NCI-H526 treated with DMSO at 0.1 percent for 48 hours (cell line): ENCODE measurements at regions not wholly inside any gene's neighbourhood (a gene's known extent, or its start where the extent isn't known, plus 50 kb on each side); places are given as distances from the start of the nearest gene placed in this dataset.
A peak's percentile ranks its signal among the peaks of the same experiment; 100 is the strongest.

Experiments
- DNase-seq: peaks from one replicate; lab custom pipeline; 2025; lab: John Stamatoyannopoulos, UW

- no peak for DNase-seq
These were observed 233.8 kb upstream of the UGT8 start for GRCh38 chr4:114364857-114365256.

DNA sequence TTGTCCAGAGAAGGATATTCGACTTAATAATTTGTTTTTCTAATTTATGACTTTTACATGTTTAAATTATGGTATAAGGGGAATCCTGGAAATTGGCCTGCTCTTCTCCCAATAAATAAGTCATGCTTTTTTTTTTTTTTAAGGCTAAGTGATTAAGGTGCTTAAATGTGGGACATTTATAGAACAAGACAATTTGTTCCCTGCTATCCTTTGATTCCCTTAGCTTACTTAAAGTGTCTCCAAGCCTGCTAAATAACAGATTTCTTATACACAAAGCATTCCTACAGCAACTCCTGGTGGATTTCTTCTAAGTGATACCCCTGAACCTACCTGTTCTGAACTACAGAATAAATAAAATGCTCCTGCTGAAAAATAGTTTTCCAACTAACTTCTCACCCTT is 233.0 kb upstream of the UGT8 start:
- DNase-seq, result no peak

DNA sequence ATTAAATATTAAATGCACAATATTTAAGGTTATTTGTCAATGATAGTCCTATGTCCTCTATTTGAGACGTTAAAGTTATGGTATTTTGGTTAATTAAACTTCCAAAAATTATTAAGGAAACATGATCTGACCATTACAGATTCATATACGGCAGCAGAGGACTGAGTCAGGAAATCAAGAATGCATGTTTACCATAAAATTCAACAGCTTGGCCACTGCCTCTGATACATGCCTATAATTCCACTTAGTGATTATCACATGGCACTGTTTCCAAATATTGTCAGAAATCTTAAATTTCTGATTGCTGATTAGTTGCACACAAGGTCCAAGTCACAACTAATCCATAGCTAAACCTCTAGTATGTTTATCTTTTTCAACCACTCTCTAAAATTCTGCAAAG is 232.2 kb upstream of the UGT8 start:
- no peak for DNase-seq

DNA sequence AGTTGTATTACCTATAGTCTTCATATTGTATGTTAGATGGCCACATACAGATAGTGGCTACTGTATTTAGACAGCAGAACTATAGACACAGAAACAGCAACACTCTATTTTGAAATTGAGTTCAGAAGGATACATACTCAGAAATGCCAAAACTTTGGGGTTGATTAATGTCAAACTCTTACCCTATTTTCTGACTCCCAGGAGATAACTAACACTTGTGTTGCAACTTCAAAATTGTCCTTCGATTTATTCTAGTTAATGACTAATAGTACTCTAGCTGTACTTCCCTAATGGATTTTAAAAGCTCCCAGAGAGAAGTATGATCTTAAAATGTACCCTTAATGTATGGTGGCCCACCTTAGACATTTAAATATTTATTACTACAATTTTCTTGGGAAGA is 229.9 kb upstream of the UGT8 start:
- no peak for DNase-seq

GRCh38 chr4:114373508-114373907 is 225.1 kb upstream of the UGT8 start:
- no peak for DNase-seq

DNA sequence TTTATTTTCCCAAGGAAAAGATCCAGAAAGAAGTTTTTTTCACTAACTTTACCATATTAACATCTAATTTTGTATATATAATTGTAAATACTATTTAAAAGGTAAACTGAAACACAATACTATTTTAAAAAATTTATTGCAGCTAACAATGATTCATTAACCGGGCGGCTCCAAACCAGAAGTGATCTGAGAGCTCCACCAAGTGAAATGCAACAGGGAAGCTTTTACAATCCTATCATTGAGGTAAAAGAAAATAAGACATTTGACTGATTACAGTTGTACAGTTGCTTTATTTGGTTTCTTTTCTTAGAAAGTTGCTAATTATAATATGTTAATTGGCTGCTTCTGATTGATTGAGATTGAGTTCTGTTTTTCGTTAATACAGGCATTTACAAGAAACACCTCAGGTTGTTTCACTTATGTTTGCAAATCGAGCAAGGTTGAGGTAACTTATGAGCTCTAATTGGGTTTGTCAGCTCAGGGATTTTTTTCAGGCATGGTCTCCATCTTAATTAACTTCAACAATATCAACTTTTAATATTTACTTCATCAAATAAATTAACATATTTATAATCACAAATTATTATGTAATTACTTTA is 220.2 kb upstream of the UGT8 start:
- peak; percentile 13 for DNase-seq

DNA sequence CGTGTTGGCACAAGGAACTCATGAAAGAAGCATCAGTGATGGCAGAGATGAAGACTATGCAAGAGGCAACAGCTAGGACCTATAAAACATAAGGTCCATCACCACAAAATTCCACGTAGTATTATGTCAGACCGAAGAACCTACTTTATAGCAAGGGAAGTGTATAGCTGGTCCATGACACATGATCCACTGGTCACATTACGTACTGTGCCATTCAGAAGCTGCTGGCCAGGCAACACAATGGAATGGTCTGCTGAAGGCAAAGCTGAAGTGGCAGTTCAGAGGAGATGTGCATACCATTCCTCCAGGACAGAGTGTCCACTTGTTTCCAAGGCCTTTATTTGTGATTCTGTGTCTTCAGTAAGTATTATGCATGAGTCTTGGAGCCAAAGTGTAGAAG is 215.5 kb upstream of the UGT8 start:
- DNase-seq, result no peak

- DNase-seq, result no peak
These were observed 214.9 kb upstream of the UGT8 start for GRCh38 chr4:114383721-114384120.

- no peak for DNase-seq
These were observed 214.0 kb upstream of the UGT8 start for GRCh38 chr4:114384629-114385028.

DNA sequence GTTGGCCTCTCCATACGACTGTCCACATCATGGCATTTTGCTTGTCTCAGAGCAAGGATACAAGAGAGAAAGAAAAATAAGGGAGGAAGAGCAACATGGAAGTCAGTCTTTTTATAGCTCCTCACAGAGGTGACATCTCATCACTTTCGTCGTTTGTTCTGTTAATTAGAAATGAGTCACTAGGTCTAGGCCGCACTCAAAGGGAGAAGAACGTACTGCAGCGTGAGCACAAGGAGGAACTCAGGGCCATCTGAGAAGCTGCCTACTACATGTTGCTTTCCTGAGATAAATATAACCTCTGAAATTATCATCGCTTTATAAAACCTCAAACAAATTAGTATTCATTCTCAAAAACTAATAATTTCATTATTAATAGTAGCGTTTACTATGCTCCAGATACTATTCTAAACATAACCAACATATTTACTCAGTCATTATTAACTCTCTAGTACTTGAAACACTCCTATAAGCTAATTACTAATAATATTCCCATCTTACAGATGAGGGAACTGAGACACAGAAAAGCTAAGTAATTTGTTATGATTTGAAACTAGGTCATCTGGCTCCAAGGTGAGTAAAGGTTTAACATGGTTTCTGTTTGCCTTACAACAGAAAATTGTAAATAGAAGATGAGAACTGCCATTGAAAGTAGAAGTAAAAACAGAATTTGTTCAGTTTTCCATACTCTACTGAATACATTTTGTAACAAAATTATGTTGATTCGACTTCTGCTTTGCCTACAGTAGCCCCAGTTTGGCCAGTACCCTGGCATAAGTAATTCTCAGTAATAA is 213.2 kb upstream of the UGT8 start:
- DNase-seq, result no peak

GRCh38 chr4:114386637-114387233 is 211.9 kb upstream of the UGT8 start:
- peak; percentile 35 for DNase-seq

- DNase-seq, result no peak
These were observed 209.4 kb upstream of the UGT8 start for GRCh38 chr4:114389070-114389685.

DNA sequence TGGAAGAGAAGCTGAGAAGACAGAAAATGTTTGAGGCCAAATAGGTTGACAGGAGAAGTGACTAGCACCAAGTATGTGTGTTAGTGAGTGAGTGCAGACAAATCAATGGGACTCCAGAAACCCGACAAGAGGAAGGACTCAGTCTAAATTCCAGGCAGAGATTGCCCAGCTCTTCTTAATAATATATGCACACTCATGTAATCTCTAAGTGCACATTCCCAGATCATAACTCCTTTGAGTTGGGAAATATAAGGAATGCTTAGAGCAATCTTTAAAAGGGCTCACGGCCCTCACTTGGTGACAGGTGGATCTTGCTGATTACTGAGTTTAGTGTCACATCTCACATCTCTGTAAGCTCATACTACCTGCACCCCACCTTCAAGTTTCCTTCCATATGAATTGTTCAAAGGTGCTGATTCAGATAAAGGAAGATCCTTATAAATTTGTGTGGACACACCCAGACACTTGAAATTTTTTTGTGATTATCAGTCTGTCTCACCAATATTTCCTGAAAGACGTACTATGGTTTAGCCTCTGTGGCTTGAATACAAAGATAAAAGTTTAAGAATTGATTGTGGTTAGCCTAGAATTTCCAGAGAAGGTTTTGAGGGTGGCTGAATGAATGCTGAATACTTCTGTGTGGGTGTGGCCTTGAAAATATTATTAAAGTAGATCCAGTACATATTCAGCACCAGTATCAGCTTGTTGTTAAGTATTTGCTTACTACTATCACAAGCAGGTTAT is 205.1 kb upstream of the UGT8 start:
- no peak for DNase-seq

- no peak for DNase-seq
These were observed 201.8 kb upstream of the UGT8 start for GRCh38 chr4:114396808-114397207.

DNA sequence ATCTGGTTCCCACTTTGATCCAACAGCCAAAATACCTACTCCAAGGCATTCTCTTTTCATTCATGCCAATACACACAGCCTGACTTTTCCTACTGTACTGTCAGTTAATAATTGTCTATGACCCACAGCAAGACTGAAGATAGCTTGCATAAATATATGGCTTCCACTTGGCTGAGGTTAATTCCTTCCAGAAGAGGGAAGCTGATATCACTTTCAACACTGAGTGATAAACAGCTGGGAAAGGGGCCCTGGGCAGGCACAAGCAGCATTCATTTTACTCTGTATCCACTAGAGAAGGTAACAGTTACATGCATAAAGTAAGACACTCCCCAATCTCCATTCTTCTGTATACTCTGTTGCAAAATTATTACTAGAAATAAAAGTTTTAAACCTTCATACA is 200.2 kb upstream of the UGT8 start:
- no peak for DNase-seq

- no peak for DNase-seq
These were observed 199.5 kb upstream of the UGT8 start for GRCh38 chr4:114399105-114399504.

DNA sequence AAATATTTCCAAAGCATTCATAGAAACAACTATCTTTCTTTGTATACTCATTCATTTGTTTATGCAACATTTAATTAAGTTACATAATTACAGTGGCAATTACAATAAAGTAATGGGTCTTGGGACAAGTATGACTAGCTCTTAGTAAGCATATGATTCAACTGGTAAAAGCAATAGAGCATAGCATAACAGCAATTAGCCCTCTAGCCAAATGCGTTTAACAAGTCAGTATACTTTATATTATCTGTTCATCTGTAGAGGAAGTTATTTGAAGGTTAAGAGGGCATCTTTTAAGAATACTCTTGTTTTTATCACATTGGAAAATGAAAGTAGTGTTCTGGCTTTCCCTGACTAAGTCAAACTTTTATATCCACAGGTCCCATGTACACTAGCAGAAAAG is 198.1 kb upstream of the UGT8 start:
- DNase-seq, result peak; percentile 8

DNA sequence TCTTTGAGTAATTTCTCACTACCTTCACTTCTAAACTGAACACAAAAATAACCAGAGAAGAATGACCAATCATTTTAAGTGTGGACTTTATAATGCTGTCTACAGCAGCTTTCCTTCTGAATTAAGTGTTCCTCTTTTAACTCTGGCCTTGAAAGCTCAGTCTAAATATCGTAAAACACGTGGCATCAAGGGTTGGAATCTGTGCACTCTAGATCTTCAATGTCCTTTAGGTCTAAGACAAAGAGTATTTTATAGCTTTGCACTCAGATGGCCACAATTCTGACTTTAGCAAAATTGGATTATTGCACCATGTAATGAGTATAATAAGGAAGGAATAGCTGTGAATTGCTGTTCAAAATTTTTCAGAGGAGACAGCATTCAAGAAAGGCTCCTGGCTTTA is 197.1 kb upstream of the UGT8 start:
- DNase-seq, result no peak

- DNase-seq, result peak; percentile 44
These were observed 181.4 kb upstream of the UGT8 start for GRCh38 chr4:114417214-114417613.

DNA sequence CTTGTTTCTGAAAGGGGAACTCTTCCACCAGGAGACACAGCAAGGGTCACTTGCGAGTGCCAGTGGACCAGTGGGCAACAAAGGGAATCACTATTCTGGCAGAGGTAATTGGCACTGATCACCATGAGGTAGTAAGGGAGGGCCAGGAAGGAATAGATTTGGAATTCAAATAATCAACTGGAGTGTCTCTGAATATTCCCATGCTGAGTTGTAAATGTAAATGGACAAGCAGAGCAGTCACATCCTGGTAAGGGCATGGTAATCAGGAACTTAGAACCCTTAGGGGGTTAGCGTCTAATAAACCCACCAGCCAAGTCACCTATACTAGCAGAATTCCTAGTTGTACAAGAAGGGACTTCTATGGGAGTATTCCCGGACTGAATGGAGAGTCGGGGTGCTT is 178.5 kb upstream of the UGT8 start:
- DNase-seq, result no peak

DNA sequence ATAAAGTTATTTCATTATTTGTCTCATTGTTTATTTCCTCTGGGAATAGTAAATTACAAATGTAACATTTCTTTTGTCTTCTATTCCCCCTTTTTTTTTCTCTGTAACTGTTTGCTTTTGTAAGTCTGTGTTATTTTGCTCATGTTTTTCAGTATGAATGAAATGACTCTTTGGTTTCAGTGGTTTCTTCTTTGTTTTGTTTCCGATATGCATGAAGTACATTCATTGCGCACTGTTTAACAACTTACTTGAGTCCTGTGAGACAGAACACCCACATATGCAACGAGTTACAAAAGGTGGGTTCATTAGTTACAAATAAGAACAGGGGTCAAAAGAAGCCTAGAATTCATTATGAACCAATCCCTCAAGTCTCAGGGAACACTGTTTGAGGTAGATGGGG is 175.0 kb upstream of the UGT8 start:
- no peak for DNase-seq

GRCh38 chr4:114435116-114435515 is 163.5 kb upstream of the UGT8 start:
- no peak for DNase-seq
